Hematopoietic multipotent progenitor cell treated with erythropoietin and hydrocortisone succinate and interleukin-3 and kit ligand, for 4 days (in vitro differentiated cells): ENCODE measurements at regions not wholly inside any gene's neighbourhood (a gene's known extent, or its start where the extent isn't known, plus 50 kb on each side); places are given as distances from the start of the nearest gene placed in this dataset.
"Not testable (repeated sequence)": the region's sequence is repeated elsewhere in the genome, so short reads cannot be mapped to it uniquely, and the experiment has no call there.

ENCODE experiments used
- DNase-seq: peaks from one replicate; pipeline ENCODE4 v3.0.0-alpha.2; 2015

- DNase-seq, result no peak
Measured at GRCh38 chr6:97697456-97697855, 414.4 kb upstream of the MMS22L start.

GRCh38 chr6:97701801-97702200 is 418.8 kb upstream of the MMS22L start:
- no peak for DNase-seq

- no peak for DNase-seq
Measured at GRCh38 chr6:97702248-97702647, 419.2 kb upstream of the MMS22L start.

GRCh38 chr6:97703661-97704060 is 420.6 kb upstream of the MMS22L start:
- peak; percentile 5 for DNase-seq

GRCh38 chr6:97705568-97705967 is 422.6 kb upstream of the MMS22L start:
- peak; percentile 32 for DNase-seq

- no peak for DNase-seq
Measured at GRCh38 chr6:97712751-97713150, 429.7 kb upstream of the MMS22L start.

GRCh38 chr6:97714772-97715171 is 431.8 kb upstream of the MMS22L start:
- no peak for DNase-seq

- DNase-seq, result no peak
Measured at GRCh38 chr6:97717086-97717485, 434.1 kb upstream of the MMS22L start.

GRCh38 chr6:97726378-97726777 is 443.4 kb upstream of the MMS22L start:
- DNase-seq, result peak; percentile 5

- DNase-seq, result no peak
Measured at GRCh38 chr6:97732045-97732444, 449.0 kb upstream of the MMS22L start.

- no peak for DNase-seq
Measured at GRCh38 chr6:97757575-97757974, 474.6 kb upstream of the MMS22L start.

GRCh38 chr6:97765461-97765860 is 482.4 kb upstream of the MMS22L start:
- no peak for DNase-seq

GRCh38 chr6:97771372-97771771 is 488.4 kb upstream of the MMS22L start:
- DNase-seq, result no peak

- DNase-seq, result no peak
Measured at GRCh38 chr6:97775012-97775411, 492.0 kb upstream of the MMS22L start.

- no peak for DNase-seq
Measured at GRCh38 chr6:97778290-97779038, 495.4 kb upstream of the MMS22L start.

GRCh38 chr6:97779039-97779766 is 496.2 kb upstream of the MMS22L start:
- DNase-seq, result not testable (repeated sequence)

GRCh38 chr6:97790926-97791590 is 508.0 kb upstream of the MMS22L start:
- no peak for DNase-seq

- no peak for DNase-seq
Measured at GRCh38 chr6:97805596-97805995, 522.6 kb upstream of the MMS22L start.

GRCh38 chr6:97812940-97813339 is 529.9 kb upstream of the MMS22L start:
- DNase-seq, result no peak

- DNase-seq, result no peak
Measured at GRCh38 chr6:97813889-97814567, 531.0 kb upstream of the MMS22L start.

- no peak for DNase-seq
Measured at GRCh38 chr6:97815301-97815812, 532.3 kb upstream of the MMS22L start.

- no peak for DNase-seq
Measured at GRCh38 chr6:97816526-97816925, 533.5 kb upstream of the MMS22L start.

- DNase-seq, result no peak
Measured at GRCh38 chr6:97819710-97820109, 536.7 kb upstream of the MMS22L start.
